Spleen (tissue), 11 donors: ENCODE measurements at regions not wholly inside any gene's neighbourhood (a gene's known extent, or its start where the extent isn't known, plus 50 kb on each side); places are given as distances from the start of the nearest gene placed in this dataset.
"Not testable (repeated sequence)": the region's sequence is repeated elsewhere in the genome, so short reads cannot be mapped to it uniquely, and the experiment has no call there.

Experiments
- DNase-seq: peaks from one replicate; pipeline ENCODE4 v3.0.0-alpha.2; 2020
- H3K27ac ChIP-seq, 8 donors: fragments of 200-600 bp; sonication (generic) in 7 of 8; 1 replicate in 4 of 8; 2 replicates in 4 of 8; pipeline versions ENCODE4 v1.5.0 to v1.8.0; 2016 to 2021; ENCODE audit warnings: inconsistent platforms in 4 of 8, mild to moderate bottlenecking in 4 of 8, moderate library complexity in 1 of 8
- H3K27me3 ChIP-seq, 7 donors: fragments of 200-600 bp; sonication (generic) in 6 of 7; replicated peaks in 1 of 7; 1 replicate in 4 of 7; 2 replicates in 3 of 7; pipeline versions ENCODE4 v1.5.0 to v1.8.0; 2016 to 2021; ENCODE audit warnings: inconsistent platforms in 3 of 7, mild to moderate bottlenecking in 1 of 7
- H3K36me3 ChIP-seq, 6 donors: fragments of 200-600 bp; sonication (generic) in 5 of 6; 1 replicate in 4 of 6; 2 replicates in 2 of 6; pipeline versions ENCODE4 v1.5.0 to v1.8.0; 2016 to 2021; ENCODE audit warnings: inconsistent platforms in 2 of 6
- H3K4me1 ChIP-seq, 6 donors: fragments of 200-600 bp; sonication (generic) in 5 of 6; 1 replicate in 3 of 6; 2 replicates in 3 of 6; pipeline versions ENCODE4 v1.5.0 to v1.8.0; 2016 to 2021; ENCODE audit warnings: inconsistent platforms in 3 of 6
- H3K4me3 ChIP-seq, 8 donors: fragments of 200-600 bp; sonication (generic) in 7 of 8; 1 replicate in 4 of 8; 2 replicates in 4 of 8; pipeline versions ENCODE4 v1.5.0 to v1.8.0; 2016 to 2021; ENCODE audit warnings: inconsistent platforms in 4 of 8, mild to moderate bottlenecking in 4 of 8, moderate library complexity in 2 of 8
- H3K9me3 ChIP-seq, 8 donors: fragments of 200-600 bp; sonication (generic) in 7 of 8; 1 replicate in 4 of 8; 2 replicates in 4 of 8; pipeline versions ENCODE4 v1.5.0 to v1.8.0; 2016 to 2021; ENCODE audit warnings: inconsistent platforms in 4 of 8
- POLR2A ChIP-seq, 3 donors: fragments of 450-650 bp; IDR thresholded peaks; one replicate each; pipeline ENCODE4 v1.5.1; 2017; ENCODE audit warnings: antibody characterized with exemption in 3 of 3, mild to moderate bottlenecking in 1 of 3
- POLR2AphosphoS5 ChIP-seq, 3 donors: sonication (generic); formaldehyde crosslinking; IDR thresholded peaks; one replicate each; pipeline ENCODE4 v1.5.1; 2017; ENCODE audit warnings: antibody characterized with exemption in 3 of 3
- WGBS, 5 donors: extraction: QIAGEN DNeasy Blood & Tissue Kit in 3 of 5; methylation state at CpG; one replicate each; pipeline versions ENCODE4 v1.1.5 to v1.1.7; 2013 to 2018; 5-methylcytosine and 5-hydroxymethylcytosine counted together
- intact Hi-C: fragments of 100-400 bp; cut with DNase I; formaldehyde crosslinking; loops from one replicate; pipeline ENCODE4 v1.15.0; 2023; ENCODE audit warnings: low total_unique reads
- TF ChIP-seq, protein P1 (sequence below), 11 experiments: fragments of 200-600 bp in 7 of 11; fragments of 450-650 bp in 4 of 11; sonication (generic) in 4 of 11; IDR thresholded peaks in 8 of 11; conservative IDR thresholded peaks in 3 of 11; 1 replicate in 7 of 11; 2 replicates in 4 of 11; pipeline versions ENCODE4 v1.4.0 to v1.8.0; 2016 to 2021; ENCODE audit warnings: antibody characterized with exemption in 11 of 11, inconsistent platforms in 4 of 11, mild to moderate bottlenecking in 1 of 11
- donor health status: healthy with polysubstance abuse.
- donor health status: DM: no; HTN: no; CAD: no; lungs with moderate emphysema.
- donor health status: DM: no; HTN: no; CAD: no.
- donor health status: Bipolar disorder and iron deficiency.
- donor health status: healthy.
- donor health status: DM: no; HTN: no; CAD: no.
- donor health status: DM: yes; HTN: yes; CAD: no.

DNA sequence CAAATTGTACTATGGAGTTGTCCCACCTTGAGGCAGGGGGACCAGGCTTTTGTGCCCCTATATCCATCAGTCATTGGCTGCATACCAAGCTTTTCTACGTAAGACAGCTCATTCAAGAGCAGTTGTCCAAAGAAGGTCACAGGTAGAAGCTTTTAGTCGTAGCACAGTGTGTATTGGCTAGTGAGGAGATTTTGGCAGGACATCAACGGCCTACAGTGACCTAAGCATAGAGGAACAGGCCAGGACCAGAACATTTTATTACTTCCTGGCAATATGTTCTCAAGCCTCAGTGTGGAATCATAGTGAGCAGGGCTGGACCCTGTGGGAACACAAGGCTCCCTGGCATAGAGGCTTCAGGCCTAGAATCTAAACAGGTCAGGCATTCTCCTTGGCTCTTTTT, 105.4 kb upstream of the ANKRD28 start:
- intact Hi-C loops = no loop called here
- Histone ChIP-seq H3K4me3 (no peak overlapping the region), H3K27ac (no peak overlapping the region), H3K4me1 (peaks cover 0 to 5% (median 0%) of the 10 kb centered on the region in 6 donors), H3K27me3 (no peaks in the 10 kb centered on the region), H3K36me3 (no peaks in the 10 kb centered on the region), H3K9me3 (peaks cover 0 to 5% (median 0%) of the 10 kb centered on the region in 8 donors)
- 63 to 75% (median 69%) methylated on average over 3 of the region's 3 CpGs for WGBS, 5 donors
- no peak for DNase-seq
- TF ChIP-seq, protein P1, sequence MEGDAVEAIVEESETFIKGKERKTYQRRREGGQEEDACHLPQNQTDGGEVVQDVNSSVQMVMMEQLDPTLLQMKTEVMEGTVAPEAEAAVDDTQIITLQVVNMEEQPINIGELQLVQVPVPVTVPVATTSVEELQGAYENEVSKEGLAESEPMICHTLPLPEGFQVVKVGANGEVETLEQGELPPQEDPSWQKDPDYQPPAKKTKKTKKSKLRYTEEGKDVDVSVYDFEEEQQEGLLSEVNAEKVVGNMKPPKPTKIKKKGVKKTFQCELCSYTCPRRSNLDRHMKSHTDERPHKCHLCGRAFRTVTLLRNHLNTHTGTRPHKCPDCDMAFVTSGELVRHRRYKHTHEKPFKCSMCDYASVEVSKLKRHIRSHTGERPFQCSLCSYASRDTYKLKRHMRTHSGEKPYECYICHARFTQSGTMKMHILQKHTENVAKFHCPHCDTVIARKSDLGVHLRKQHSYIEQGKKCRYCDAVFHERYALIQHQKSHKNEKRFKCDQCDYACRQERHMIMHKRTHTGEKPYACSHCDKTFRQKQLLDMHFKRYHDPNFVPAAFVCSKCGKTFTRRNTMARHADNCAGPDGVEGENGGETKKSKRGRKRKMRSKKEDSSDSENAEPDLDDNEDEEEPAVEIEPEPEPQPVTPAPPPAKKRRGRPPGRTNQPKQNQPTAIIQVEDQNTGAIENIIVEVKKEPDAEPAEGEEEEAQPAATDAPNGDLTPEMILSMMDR (IDR thresholded peaks at IDR 0.05 in 8 of 11, conservative IDR thresholded peaks at IDR 0.05 in 3 of 11) = no peak
- no peak for TF ChIP-seq POLR2AphosphoS5 (IDR thresholded peaks at IDR 0.05)
- no peak for TF ChIP-seq POLR2A (IDR thresholded peaks at IDR 0.05)

DNA sequence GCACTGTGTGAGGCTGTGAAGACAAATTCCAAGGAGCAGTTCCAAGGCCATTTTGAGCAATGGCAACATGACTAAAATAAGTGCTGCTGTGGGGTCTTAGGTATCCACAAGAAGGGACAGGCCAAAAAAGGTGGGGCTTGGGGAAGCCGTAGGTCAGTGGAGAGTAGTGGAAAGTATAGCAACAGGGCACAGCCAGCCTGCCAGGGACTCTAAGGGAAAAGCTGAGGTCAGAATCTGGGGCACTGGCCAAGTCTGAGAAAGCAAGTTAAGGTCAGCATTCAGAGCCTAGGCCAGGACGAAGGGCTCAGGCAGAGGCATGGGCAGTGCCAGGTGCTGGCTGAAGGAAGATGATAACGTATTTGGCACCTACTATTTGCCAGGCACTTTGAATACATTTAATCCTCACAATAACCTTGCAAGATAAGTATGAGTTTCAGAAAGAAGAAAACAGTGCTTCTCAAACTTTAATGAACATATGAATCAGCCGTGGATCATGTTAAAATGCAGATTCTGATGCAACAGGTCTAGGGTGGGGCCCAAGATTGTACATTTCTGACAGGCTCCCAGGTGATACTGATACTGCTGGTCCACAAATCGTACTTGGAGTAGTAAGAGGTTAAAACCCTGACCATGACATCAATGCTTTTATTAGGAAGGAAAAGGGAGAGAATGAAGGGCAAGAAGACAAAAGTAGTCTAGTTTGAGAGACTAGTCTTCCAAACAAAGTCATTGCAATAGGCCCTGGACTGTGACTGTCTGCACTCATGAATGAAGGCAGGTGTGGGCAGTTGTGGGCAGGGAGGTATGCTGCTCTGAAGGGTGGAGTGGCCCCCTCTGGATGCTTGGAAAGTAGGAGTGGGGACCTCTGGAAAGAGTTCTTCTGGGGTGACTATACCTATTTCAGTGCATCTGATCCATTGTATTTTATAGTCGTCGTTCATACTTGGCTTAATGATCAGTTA, 106.3 kb upstream of the ANKRD28 start:
- intact Hi-C loops = no loop called here
- DNase-seq = no peak
- Histone ChIP-seq H3K9me3 (peaks cover 0 to 5% (median 0%) of the 10 kb centered on the region in 8 donors), H3K4me3 (no peak overlapping the region), H3K27ac (no peak overlapping the region), H3K36me3 (no peaks in the 10 kb centered on the region), H3K27me3 (no peaks in the 10 kb centered on the region), H3K4me1 (peaks cover 0 to 5% (median 0%) of the 10 kb centered on the region in 6 donors)
- 73 to 87% (median 80%) methylated on average over 7 of the region's 7 CpGs for WGBS, 5 donors
- TF ChIP-seq POLR2AphosphoS5 (IDR thresholded peaks at IDR 0.05) = no peak
- TF ChIP-seq, protein P1 (IDR thresholded peaks at IDR 0.05 in 8 of 11, conservative IDR thresholded peaks at IDR 0.05 in 3 of 11) = no peak
- no peak for TF ChIP-seq POLR2A (IDR thresholded peaks at IDR 0.05)

DNA sequence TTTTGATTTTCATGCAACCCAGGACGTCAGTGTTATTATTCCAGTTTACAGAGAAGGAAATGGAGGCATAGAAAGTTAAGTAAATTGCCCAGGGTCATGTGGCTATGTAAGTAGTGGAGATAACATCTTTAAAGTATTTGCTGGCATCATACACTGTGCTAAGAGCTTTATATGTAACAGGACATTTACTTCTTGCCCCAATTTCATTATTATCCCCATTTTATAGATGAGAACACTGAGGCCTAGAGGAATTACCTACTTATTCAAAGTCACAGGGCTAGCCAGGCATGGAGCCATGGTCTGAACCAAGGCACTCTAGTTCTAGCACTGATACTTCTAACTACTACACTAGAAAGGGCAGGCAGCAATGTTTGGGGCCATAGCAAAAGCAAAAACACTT, 107.3 kb upstream of the ANKRD28 start:
- 73 to 88% (median 83%) methylated on average over 1 of the region's 1 CpG for WGBS, 5 donors
- no peaks in the 10 kb centered on the region for H3K27me3 ChIP-seq
- peaks cover 0 to 5% (median 0%) of the 10 kb centered on the region in 8 donors for H3K9me3 ChIP-seq
- no peak for DNase-seq
- no peak overlapping the region for H3K4me3 ChIP-seq
- H3K27ac ChIP-seq = no peak overlapping the region
- no peaks in the 10 kb centered on the region for H3K36me3 ChIP-seq
- TF ChIP-seq, protein P1 (IDR thresholded peaks at IDR 0.05 in 8 of 11, conservative IDR thresholded peaks at IDR 0.05 in 3 of 11) = no peak
- TF ChIP-seq POLR2A (IDR thresholded peaks at IDR 0.05) = no peak
- TF ChIP-seq POLR2AphosphoS5 (IDR thresholded peaks at IDR 0.05) = no peak
- intact Hi-C loops = no loop called here
- H3K4me1 ChIP-seq = peaks cover 0 to 5% (median 0%) of the 10 kb centered on the region in 6 donors

DNA sequence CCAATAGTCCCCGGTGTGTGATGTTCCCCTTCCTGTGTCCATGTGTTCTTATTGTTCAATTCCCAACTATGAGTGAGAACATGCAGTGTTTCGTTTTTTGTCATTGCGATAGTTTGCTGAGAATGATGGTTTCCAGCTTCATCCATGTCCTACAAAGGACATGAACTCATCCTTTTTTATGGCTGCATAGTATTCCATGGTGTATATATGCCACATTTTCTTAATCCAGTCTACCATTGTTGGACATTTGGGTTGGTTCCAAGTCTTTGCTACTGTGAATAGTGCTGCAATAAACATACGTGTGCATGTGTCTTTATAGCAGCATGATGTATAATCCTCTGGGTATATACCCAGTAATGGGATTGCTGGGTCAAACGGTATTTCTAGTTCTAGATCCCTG, 109.6 kb upstream of the ANKRD28 start:
- H3K27me3 ChIP-seq, H3K4me3 ChIP-seq, H3K9me3 ChIP-seq, H3K27ac ChIP-seq, H3K4me1 ChIP-seq, intact Hi-C loops, H3K36me3 ChIP-seq, DNase-seq: not testable (repeated sequence)
- WGBS, 5 donors = 87 to 94% (median 91%) methylated on average over 5 of the region's 5 CpGs
